Renal cortical epithelial cell (primary cell): ENCODE measurements at regions not wholly inside any gene's neighbourhood (a gene's known extent, or its start where the extent isn't known, plus 50 kb on each side); places are given as distances from the start of the nearest gene placed in this dataset.
"Not testable (repeated sequence)": the region's sequence is repeated elsewhere in the genome, so short reads cannot be mapped to it uniquely, and the experiment has no call there.

ENCODE experiments used
- DNase-seq: peaks from one replicate; pipeline ENCODE4 v3.0.0-alpha.2; 2011; ENCODE audit warnings: low read depth

GRCh38 chr3:14272959-14273560, 94.4 kb downstream of the LSM3 start:
- DNase-seq, result not testable (repeated sequence)

DNA sequence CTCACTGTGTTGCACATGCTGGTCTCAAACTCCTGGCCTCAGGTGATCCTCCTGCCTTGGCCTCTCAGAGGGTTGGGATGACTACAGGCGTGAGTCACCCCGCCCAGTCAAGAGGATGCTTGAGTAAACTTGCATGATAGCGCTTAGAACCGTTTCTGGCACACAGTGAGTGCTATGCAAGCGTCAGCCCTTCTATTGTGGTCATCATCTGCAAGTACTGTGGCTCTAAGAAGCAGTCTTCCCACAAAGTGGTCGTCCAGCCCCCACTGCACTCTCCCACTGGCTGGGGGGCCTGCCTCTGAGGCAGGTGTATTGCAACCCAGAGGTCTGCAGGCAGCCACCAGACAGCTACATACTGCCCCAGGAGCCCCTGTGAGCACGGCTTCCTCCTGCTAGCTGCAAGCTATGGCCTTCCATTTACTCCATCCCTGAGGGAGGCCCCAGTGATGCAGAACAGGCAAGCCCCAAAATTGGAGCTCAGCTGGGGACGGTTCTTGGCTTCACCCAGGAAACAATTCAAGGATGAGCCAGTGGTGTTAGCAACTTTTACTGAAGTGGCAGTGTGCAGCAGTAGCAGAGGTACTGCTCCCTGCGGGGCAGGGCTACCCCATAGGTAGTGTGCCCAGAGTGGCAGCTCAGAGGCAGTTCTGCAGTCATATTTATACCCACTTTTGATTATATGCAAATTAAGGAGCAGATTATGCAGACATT, 95.4 kb downstream of the LSM3 start:
- DNase-seq, result no peak

- no peak for DNase-seq
Observed at GRCh38 chr3:14274612-14274936, 96.0 kb downstream of the LSM3 start.

DNA sequence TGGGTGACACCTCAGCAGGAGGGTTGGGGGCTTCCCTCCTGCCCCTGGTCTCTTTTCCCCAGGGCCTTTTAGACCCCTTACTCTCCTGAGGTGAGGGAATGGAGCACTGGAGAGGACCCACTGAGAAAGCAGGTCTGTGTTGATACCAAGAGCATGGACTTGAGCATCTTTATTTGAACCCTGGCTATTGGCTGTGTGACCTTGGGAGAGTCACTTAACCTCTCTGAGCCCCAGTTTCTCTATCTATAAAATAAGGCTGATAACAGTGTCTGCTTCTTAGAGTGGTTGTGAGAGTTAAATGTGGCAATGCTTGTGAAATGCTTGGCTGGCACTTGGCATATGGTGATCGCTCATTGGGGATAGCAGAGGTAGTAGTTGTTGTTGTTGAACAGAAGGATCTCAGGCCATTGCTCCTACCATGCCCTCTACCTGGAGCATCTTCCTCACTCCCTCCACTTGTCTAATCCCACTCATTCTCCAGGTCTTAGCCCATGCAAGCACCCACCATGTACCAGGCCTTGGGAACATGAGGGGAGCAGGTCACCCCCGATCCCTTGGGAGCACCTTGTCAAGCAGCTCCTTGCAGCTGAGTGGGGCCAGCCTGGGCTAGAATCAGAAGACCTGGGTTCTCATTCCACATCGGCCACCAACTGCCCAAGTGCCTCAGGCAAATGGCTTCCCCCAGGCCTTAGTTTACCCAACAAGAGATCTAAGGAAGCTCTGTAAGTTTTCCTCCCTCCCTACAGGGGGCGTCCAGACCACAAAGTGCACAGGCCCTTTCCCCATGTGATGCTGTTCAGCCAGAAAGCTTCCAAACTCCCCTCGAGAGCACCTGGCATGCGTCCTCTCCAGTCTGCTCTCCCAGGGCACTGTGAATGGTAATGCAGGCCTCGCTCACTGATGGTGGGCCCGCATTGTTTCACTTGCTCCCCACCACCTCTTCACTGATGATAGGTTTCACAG, 96.7 kb downstream of the LSM3 start:
- DNase-seq, result no peak

GRCh38 chr3:14275962-14276909, 97.6 kb downstream of the LSM3 start:
- peak; percentile 58 for DNase-seq

DNA sequence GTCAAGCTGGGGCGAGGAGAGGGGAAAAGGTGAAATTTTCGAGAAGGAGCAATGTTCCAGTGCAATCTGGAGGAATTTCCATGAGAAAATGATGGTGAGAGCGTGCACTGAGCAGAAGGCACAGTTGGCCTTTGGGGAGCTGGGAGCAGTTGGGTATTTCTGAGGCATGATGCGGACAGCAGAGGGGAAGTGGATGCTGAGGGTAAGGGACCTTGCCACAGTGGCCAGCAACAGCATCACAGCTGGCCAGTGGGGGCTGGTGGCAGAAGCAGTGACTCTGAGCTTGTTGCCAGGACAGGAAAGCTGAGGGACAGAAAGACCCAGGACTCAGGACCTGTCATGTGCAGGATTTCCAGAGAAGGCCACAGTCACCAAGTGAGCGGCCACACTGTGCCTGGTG, 98.9 kb downstream of the LSM3 start:
- DNase-seq, result no peak

- no peak for DNase-seq
Observed at GRCh38 chr3:14278265-14278798, 99.7 kb downstream of the LSM3 start.

- DNase-seq, result peak; percentile 74
Observed at GRCh38 chr3:14278799-14279625, 100.4 kb downstream of the LSM3 start.

GRCh38 chr3:14279626-14280061, 101.0 kb downstream of the LSM3 start:
- no peak for DNase-seq

GRCh38 chr3:14280326-14280725, 101.7 kb downstream of the LSM3 start:
- DNase-seq, result peak; percentile 66

DNA sequence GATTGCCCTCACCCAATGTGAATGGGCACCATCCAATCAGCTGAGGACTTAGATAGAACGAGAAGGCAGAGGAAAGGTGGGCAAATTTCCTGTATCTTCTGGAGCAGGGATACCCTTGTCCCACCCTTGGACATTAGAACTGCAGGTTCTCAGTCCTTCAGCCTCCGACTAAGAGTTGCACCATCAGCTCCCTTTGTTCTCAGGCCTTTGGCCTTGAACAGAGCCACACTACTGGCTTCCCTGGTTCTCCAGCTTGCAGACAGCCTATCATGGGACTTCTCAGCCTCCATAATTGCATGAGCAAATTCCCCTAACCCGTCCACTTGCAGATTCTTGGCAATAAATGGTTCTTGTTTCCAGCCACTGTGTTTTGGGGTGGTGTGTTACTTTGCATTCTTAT, 102.4 kb downstream of the LSM3 start:
- DNase-seq, result no peak

DNA sequence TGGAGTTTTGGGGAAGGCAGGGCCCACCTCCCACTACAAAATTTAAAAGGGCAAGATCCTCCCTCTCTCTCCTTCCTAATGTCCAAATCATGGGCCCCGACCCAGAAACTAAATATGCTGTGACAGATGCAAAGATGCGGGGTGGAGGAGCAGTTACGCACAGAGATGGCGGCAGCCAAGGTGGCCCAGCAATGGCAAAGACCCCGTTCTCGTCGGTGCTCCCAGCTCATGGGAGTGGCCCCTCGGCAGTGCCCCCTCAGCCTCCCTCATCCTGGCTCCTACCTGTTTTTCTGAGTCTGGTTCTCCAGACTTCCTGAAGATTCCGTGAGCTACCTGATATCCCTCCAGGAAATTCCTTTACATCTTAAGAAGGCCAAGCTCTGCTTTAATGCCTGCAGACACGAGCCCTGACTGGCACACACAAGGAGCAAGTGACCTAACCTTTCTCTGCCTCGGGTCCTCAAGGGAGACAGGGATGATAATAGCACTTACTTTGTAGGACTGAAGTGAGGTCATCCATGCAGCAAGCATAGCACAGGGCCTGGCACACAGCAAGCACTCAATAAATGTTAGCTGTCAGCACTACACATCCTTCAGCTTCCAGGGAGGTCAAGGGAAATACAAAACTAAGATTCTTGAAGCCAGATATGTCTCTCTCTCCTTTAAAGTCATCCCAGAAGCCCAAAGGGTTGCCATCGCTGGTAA, 103.5 kb downstream of the LSM3 start:
- DNase-seq, result no peak

DNA sequence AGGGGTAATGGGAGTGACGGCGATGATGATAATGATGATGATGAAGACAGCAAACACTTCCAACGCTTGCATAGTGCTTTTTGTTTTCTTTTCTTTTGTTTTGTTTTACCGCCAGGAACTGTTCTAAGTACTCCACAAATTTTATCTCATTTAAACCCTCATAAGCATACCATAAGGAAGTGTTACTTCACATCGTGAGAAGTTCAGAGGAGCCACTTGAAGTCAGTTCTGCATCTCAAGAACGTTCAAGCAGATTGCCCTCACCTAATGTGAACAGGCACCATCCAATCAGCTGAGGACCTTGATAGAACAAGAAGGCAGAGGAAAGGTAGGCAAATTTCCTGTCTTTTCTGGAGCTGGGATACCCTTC, 104.1 kb downstream of the LSM3 start:
- no peak for DNase-seq

GRCh38 chr3:14283092-14283812, 104.6 kb downstream of the LSM3 start:
- no peak for DNase-seq

DNA sequence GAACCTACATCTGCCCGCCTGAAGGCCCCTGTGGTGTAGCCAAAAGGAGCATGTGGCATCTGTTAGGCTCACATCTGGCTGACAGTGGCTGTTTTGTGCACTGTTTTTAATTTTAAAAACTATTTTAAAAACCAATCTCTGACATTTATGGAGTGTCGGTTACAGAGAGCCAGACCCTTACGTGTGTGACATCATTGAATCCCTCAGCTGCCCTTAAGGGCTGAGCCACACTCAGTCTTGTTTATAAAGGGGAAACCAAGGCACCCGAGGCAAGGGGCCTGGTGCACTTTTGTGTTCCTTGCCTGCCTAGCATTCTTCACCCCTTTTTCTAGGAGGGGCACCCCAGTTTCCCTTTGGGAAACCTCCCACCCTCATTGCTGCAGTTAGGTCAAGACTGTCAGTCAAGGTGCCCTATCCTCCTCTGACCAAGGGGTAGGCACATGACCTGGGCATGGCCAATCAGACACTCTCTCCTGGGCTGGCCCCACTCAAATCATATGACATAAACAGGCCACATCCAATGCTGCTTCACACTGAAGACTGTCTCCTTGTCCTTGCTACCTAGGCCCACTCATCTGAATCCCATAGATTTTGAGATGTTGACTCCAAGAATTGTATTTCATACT, 105.3 kb downstream of the LSM3 start:
- no peak for DNase-seq

GRCh38 chr3:14284694-14285547, 106.3 kb downstream of the LSM3 start:
- DNase-seq, result no peak

DNA sequence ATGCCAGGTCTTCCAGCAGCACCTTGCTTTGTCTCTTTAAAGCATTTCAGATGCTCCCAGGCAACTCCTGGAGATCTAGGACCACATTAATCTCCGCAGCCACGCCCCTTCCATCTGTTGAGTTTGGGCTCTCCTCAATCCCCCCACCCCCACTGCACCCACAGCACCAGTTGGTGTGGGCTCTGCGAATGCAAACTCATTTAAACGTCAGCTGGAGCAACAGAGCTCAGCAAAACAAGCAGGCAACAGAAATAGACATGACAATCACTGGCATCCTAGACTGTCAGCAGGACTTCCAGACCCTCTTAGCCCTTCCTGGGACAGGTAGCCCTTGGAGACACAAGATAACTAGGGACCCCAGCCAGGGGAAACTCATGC, 106.9 kb downstream of the LSM3 start:
- DNase-seq, result no peak
